Tibial nerve (tissue), 4 donors: ENCODE measurements at regions not wholly inside any gene's neighbourhood (a gene's known extent, or its start where the extent isn't known, plus 50 kb on each side); places are given as distances from the start of the nearest gene placed in this dataset.

Source experiments
- DNase-seq, 2 donors: peaks; one replicate each; pipeline ENCODE4 v3.0.0-alpha.2; 2019; ENCODE audit warnings: low spot score in 2 of 2
- H3K27ac ChIP-seq, 4 donors: fragments of 200-600 bp; sonication (generic) in 3 of 4; one replicate each; pipeline ENCODE4 v1.5.1; 2017 to 2019; ENCODE audit warnings: mild to moderate bottlenecking in 1 of 4
- H3K27me3 ChIP-seq, 2 donors: fragments of 200-600 bp; sonication (generic) in 1 of 2; one replicate each; pipeline versions ENCODE4 v1.5.1 to v1.6.0; 2017 to 2019
- H3K36me3 ChIP-seq, 3 donors: fragments of 200-600 bp; sonication (generic); one replicate each; pipeline ENCODE4 v1.5.1; 2018 to 2019
- H3K4me1 ChIP-seq, 4 donors: fragments of 200-600 bp; sonication (generic) in 3 of 4; one replicate each; pipeline ENCODE4 v1.5.1; 2017 to 2019
- H3K4me3 ChIP-seq, 4 donors: fragments of 200-600 bp; sonication (generic) in 3 of 4; one replicate each; pipeline ENCODE4 v1.5.1; 2017 to 2019; ENCODE audit warnings: mild to moderate bottlenecking in 1 of 4, moderate library complexity in 1 of 4
- H3K9me3 ChIP-seq, 4 donors: fragments of 200-600 bp; sonication (generic) in 3 of 4; one replicate each; pipeline ENCODE4 v1.5.1; 2017 to 2019
- CTCF ChIP-seq, 5 experiments: fragments of 200-600 bp in 3 of 5; fragments of 450-650 bp in 2 of 5; sonication (generic) in 3 of 5; IDR thresholded peaks; one replicate each; pipeline ENCODE4 v1.5.1; 2016 to 2019; ENCODE audit warnings: antibody characterized with exemption in 5 of 5, mild to moderate bottlenecking in 3 of 5, moderate library complexity in 2 of 5
- EP300 ChIP-seq, 2 donors: sonication (generic); formaldehyde crosslinking; IDR thresholded peaks; one replicate each; pipeline ENCODE4 v1.6.1; 2017; ENCODE audit warnings: antibody characterized with exemption in 2 of 2, mild to moderate bottlenecking in 1 of 2
- POLR2A ChIP-seq, 2 donors: fragments of 450-650 bp; IDR thresholded peaks; one replicate each; pipeline ENCODE4 v1.6.1; 2017; ENCODE audit warnings: antibody characterized with exemption in 2 of 2, mild to moderate bottlenecking in 2 of 2, moderate library complexity in 2 of 2
- WGBS, 2 donors: methylation state at CpG; one replicate each; pipeline ENCODE4 v1.1.5; 2018; 5-methylcytosine and 5-hydroxymethylcytosine counted together

- no peaks in the 10 kb centered on the region for H3K36me3 ChIP-seq
- H3K27ac ChIP-seq = peak overlapping the region in 1 of 4 donors; percentile 6
- no peaks in the 10 kb centered on the region for H3K9me3 ChIP-seq
- 27 to 36% methylated on average over 6 of the region's 6 CpGs for WGBS, 2 donors
- peak in 1 of 2 donors; percentile 12 for TF ChIP-seq EP300 (IDR thresholded peaks at IDR 0.05)
- TF ChIP-seq POLR2A (IDR thresholded peaks at IDR 0.05) = no peak
- TF ChIP-seq CTCF (IDR thresholded peaks at IDR 0.05) = no peak
- no peak overlapping the region for H3K4me3 ChIP-seq
- DNase-seq = no peak
- H3K27me3 ChIP-seq = no peaks in the 10 kb centered on the region
- peaks cover 0 to 44% (median 18%) of the 10 kb centered on the region in 4 donors for H3K4me1 ChIP-seq
These were observed 176.6 kb downstream of the EN1 start for GRCh38 chr2:118670838-118671237.

- H3K9me3 ChIP-seq = no peaks in the 10 kb centered on the region
- H3K36me3 ChIP-seq = no peaks in the 10 kb centered on the region
- no peak overlapping the region for H3K27ac ChIP-seq
- no peak for DNase-seq
- WGBS, 2 donors = 73 to 76% methylated on average over 2 of the region's 2 CpGs
- peaks cover 0 to 44% (median 18%) of the 10 kb centered on the region in 4 donors for H3K4me1 ChIP-seq
- no peak overlapping the region for H3K4me3 ChIP-seq
- no peaks in the 10 kb centered on the region for H3K27me3 ChIP-seq
- TF ChIP-seq EP300 (IDR thresholded peaks at IDR 0.05) = no peak
- TF ChIP-seq CTCF (IDR thresholded peaks at IDR 0.05) = no peak
- no peak for TF ChIP-seq POLR2A (IDR thresholded peaks at IDR 0.05)
These were observed 177.2 kb downstream of the EN1 start for GRCh38 chr2:118670276-118670675.

- Histone ChIP-seq H3K36me3 (no peaks in the 10 kb centered on the region), H3K27ac (peak overlapping the region in 2 of 4 donors; percentile 14 to 68), H3K27me3 (no peaks in the 10 kb centered on the region), H3K4me1 (peaks cover 0 to 44% (median 18%) of the 10 kb centered on the region in 4 donors), H3K4me3 (no peak overlapping the region), H3K9me3 (no peaks in the 10 kb centered on the region)
- TF ChIP-seq EP300 (IDR thresholded peaks at IDR 0.05) (no peak), POLR2A (IDR thresholded peaks at IDR 0.05) (no peak), CTCF (IDR thresholded peaks at IDR 0.05) (no peak)
- no peak for DNase-seq
These were observed 177.8 kb downstream of the EN1 start for GRCh38 chr2:118669654-118670053.

GRCh38 chr2:118668431-118669424 lies 178.7 kb downstream of the EN1 start:
- Histone ChIP-seq H3K27me3 (no peaks in the 10 kb centered on the region), H3K4me1 (peaks cover 0 to 44% (median 18%) of the 10 kb centered on the region in 4 donors), H3K27ac (peak overlapping the region in 2 of 4 donors; percentile 50 to 68), H3K9me3 (no peaks in the 10 kb centered on the region), H3K36me3 (no peaks in the 10 kb centered on the region), H3K4me3 (no peak overlapping the region)
- WGBS, 2 donors = 16 to 18% methylated on average over 9 of the region's 9 CpGs
- TF ChIP-seq CTCF (IDR thresholded peaks at IDR 0.05) (no peak), EP300 (IDR thresholded peaks at IDR 0.05) (peak in 1 of 2 donors; percentile 24)
- DNase-seq = no peak

GRCh38 chr2:118667964-118668363 lies 179.5 kb downstream of the EN1 start:
- H3K36me3 ChIP-seq = no peaks in the 10 kb centered on the region
- no peak for DNase-seq
- no peaks in the 10 kb centered on the region for H3K9me3 ChIP-seq
- 67 to 81% methylated on average over 6 of the region's 6 CpGs for WGBS, 2 donors
- TF ChIP-seq EP300 (IDR thresholded peaks at IDR 0.05) (no peak), POLR2A (IDR thresholded peaks at IDR 0.05) (no peak), CTCF (IDR thresholded peaks at IDR 0.05) (no peak)
- H3K27me3 ChIP-seq = no peaks in the 10 kb centered on the region
- H3K27ac ChIP-seq = peak overlapping the region in 2 of 4 donors; percentile 50 to 68
- H3K4me3 ChIP-seq = no peak overlapping the region
- peaks cover 0 to 44% (median 18%) of the 10 kb centered on the region in 4 donors for H3K4me1 ChIP-seq
